OCI-LY3 (cell line): ENCODE measurements at regions not wholly inside any gene's neighbourhood (a gene's known extent, or its start where the extent isn't known, plus 50 kb on each side); places are given as distances from the start of the nearest gene placed in this dataset.

Source experiments
- H2AFZ ChIP-seq: fragments of 200-600, 300-600 bp; shearing (Covaris generic); 2 replicates; pipeline ENCODE4 v1.6.0; 2014; ENCODE audit warnings: antibody characterized with exemption, low read depth, low read length
- H3K27ac ChIP-seq: fragments of 200-600, 300-600 bp; sonication (generic); 2 replicates; pipeline ENCODE4 v1.5.1; 2014; ENCODE audit warnings: mild to moderate bottlenecking, low read length, moderate library complexity, mixed read lengths
- H3K27me3 ChIP-seq: fragments of 200-600, 300-600 bp; sonication (generic); 2 replicates; pipeline ENCODE4 v1.6.1; 2014; ENCODE audit warnings: low read depth, low read length, mixed read lengths
- H3K36me3 ChIP-seq: fragments of 200-600, 300-600 bp; sonication (generic); replicated peaks from 2 replicates; pipeline ENCODE3; 2014; ENCODE audit warnings: low read depth, low read length, mixed read lengths
- H3K4me1 ChIP-seq: fragments of 300-600, 200-600 bp; sonication (generic); 2 replicates; pipeline ENCODE4 v1.6.1; 2014; ENCODE audit warnings: low read length, mixed read lengths
- H3K4me2 ChIP-seq: fragments of 200-600, 300-600 bp; sonication (generic); 2 replicates; pipeline ENCODE4 v1.6.1; 2014; ENCODE audit warnings: low read length, mixed read lengths
- H3K4me3 ChIP-seq: fragments of 300-600, 200-600 bp; sonication (generic); 2 replicates; pipeline ENCODE4 v1.5.1; 2014; ENCODE audit warnings: antibody characterized with exemption, mild to moderate bottlenecking, low read length, moderate library complexity
- H3K79me2 ChIP-seq: fragments of 300-600, 200-600 bp; shearing (Covaris generic); 2 replicates; pipeline ENCODE4 v1.6.1; 2014; ENCODE audit warnings: mild to moderate bottlenecking, low read length, mixed read lengths
- H3K9ac ChIP-seq: fragments of 300-600, 200-600 bp; shearing (Covaris generic); 2 replicates; pipeline ENCODE4 v1.6.0; 2014; ENCODE audit warnings: mild to moderate bottlenecking, low read length, moderate library complexity
- H3K9me3 ChIP-seq: fragments of 200-600, 300-600 bp; shearing (Covaris generic); 2 replicates; pipeline ENCODE4 v1.6.1; 2014; ENCODE audit warnings: low read length, mixed read lengths; ENCODE audit not compliant: insufficient read depth
- H4K20me1 ChIP-seq: fragments of 200-600, 300-600 bp; sonication (generic); 2 replicates; pipeline ENCODE4 v1.6.1; 2016; ENCODE audit warnings: low read length, mixed read lengths; ENCODE audit not compliant: insufficient read depth
- EZH2phosphoT487 ChIP-seq: fragments of 200-600 bp; shearing (Covaris generic); IDR thresholded peaks from 2 replicates; pipeline ENCODE4 v1.6.1; 2018; ENCODE audit warnings: antibody characterized with exemption, mixed run types, low read depth
- TF ChIP-seq, protein P1 (sequence below): fragments of 200-600, 300-600 bp; sonication (generic); IDR thresholded peaks from 2 replicates; pipeline ENCODE4 v1.5.1; 2014; ENCODE audit warnings: antibody characterized with exemption, low read length, low read depth

GRCh38 chr3:66593978-66594377, 93.2 kb upstream of the LRIG1 start:
- no peaks in the 10 kb centered on the region for H3K27me3 ChIP-seq
- no peak for TF ChIP-seq EZH2phosphoT487
- TF ChIP-seq, protein P1, sequence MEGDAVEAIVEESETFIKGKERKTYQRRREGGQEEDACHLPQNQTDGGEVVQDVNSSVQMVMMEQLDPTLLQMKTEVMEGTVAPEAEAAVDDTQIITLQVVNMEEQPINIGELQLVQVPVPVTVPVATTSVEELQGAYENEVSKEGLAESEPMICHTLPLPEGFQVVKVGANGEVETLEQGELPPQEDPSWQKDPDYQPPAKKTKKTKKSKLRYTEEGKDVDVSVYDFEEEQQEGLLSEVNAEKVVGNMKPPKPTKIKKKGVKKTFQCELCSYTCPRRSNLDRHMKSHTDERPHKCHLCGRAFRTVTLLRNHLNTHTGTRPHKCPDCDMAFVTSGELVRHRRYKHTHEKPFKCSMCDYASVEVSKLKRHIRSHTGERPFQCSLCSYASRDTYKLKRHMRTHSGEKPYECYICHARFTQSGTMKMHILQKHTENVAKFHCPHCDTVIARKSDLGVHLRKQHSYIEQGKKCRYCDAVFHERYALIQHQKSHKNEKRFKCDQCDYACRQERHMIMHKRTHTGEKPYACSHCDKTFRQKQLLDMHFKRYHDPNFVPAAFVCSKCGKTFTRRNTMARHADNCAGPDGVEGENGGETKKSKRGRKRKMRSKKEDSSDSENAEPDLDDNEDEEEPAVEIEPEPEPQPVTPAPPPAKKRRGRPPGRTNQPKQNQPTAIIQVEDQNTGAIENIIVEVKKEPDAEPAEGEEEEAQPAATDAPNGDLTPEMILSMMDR: no peak
- H3K4me1 ChIP-seq: no peaks in the 10 kb centered on the region

DNA sequence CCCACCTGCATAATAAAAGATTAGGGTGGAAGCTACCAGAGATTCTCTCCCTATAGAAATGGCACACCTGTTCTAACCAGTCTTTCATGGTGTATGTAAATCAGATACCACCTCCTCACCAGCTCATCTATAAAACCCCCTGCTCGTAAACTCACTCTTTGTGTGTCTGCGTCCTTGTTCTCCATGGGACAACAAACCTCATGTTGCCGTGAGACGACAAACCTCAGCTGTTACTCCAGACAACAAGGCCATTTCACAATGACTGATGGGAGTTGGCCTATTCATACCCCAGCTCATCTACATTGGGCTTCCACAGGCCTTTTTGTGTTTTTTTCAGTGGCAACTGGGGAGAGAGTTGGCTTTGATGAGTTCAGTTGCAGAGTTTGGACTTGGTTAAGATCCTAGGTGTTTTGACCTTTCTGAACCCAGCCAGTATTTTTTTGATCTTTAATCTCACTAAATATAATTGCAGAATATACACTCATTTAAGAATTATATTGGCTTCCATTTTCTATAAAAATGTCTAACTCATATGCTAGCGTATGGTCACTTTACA, 96.6 kb upstream of the LRIG1 start:
- no peak overlapping the region for H3K4me2 ChIP-seq
- TF ChIP-seq, protein P1: no peak
- no peak for TF ChIP-seq EZH2phosphoT487
- no peak overlapping the region for H3K9ac ChIP-seq
- H2AFZ ChIP-seq: no peak overlapping the region
- H3K79me2 ChIP-seq: no peaks in the 10 kb centered on the region
- H3K36me3 ChIP-seq: no peaks in the 10 kb centered on the region
- H3K27me3 ChIP-seq: peaks cover 3% of the 10 kb centered on the region
- H3K27ac ChIP-seq: no peak overlapping the region
- no peaks in the 10 kb centered on the region for H3K9me3 ChIP-seq
- H4K20me1 ChIP-seq: no peaks in the 10 kb centered on the region
- H3K4me1 ChIP-seq: no peaks in the 10 kb centered on the region
- H3K4me3 ChIP-seq: no peak overlapping the region

More at GRCh38 chr3:66593978-66594377, 93.2 kb upstream of the LRIG1 start:
- H4K20me1 ChIP-seq: no peaks in the 10 kb centered on the region
- no peak overlapping the region for H2AFZ ChIP-seq
- no peak overlapping the region for H3K9ac ChIP-seq
- no peaks in the 10 kb centered on the region for H3K9me3 ChIP-seq
- H3K27ac ChIP-seq: no peak overlapping the region
- H3K4me3 ChIP-seq: no peak overlapping the region
- no peak overlapping the region for H3K4me2 ChIP-seq
- H3K36me3 ChIP-seq: no peaks in the 10 kb centered on the region
- H3K79me2 ChIP-seq: no peaks in the 10 kb centered on the region

- Histone ChIP-seq H3K4me1 (no peaks in the 10 kb centered on the region), H3K9me3 (no peaks in the 10 kb centered on the region), H3K36me3 (no peaks in the 10 kb centered on the region), H3K4me2 (no peak overlapping the region), H3K4me3 (no peak overlapping the region), H3K79me2 (no peaks in the 10 kb centered on the region), H3K27me3 (peaks cover 11% of the 10 kb centered on the region), H2AFZ (no peak overlapping the region), H3K9ac (no peak overlapping the region), H4K20me1 (no peaks in the 10 kb centered on the region), H3K27ac (no peak overlapping the region)
- TF ChIP-seq, protein P1: no peak
- TF ChIP-seq EZH2phosphoT487: no peak
These were observed 97.3 kb upstream of the LRIG1 start for GRCh38 chr3:66598168-66598567.

DNA sequence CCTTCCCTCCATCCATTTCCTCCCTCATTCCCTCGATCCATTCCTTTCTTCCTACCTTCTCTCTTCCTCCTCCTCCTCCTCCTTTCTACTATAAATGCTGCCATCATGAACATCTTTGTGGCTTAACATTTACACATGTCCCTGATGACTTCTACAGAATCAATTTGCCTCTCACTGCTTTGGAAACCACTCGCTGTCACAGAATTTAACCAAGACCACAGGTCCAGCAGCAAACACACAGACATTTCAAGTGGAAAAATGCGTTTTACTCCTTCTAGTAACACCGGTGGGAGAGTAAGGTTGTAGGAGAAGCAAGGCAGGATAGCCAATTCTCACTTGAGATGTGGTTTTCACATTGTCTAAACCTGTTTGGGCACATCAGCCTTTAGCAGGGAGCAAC, 101.4 kb upstream of the LRIG1 start:
- H4K20me1 ChIP-seq: no peaks in the 10 kb centered on the region
- no peaks in the 10 kb centered on the region for H3K4me1 ChIP-seq
- no peaks in the 10 kb centered on the region for H3K36me3 ChIP-seq
- no peak overlapping the region for H3K4me2 ChIP-seq
- peaks cover 12% of the 10 kb centered on the region for H3K27me3 ChIP-seq
- H3K9me3 ChIP-seq: no peaks in the 10 kb centered on the region
- TF ChIP-seq EZH2phosphoT487: no peak
- TF ChIP-seq, protein P1: no peak
- no peaks in the 10 kb centered on the region for H3K79me2 ChIP-seq
- H3K9ac ChIP-seq: no peak overlapping the region
- H3K4me3 ChIP-seq: no peak overlapping the region
- H3K27ac ChIP-seq: no peak overlapping the region
- H2AFZ ChIP-seq: no peak overlapping the region
